B cell (primary cell): ENCODE measurements at regions not wholly inside any gene's neighbourhood (a gene's known extent, or its start where the extent isn't known, plus 50 kb on each side); places are given as distances from the start of the nearest gene placed in this dataset.

Experiments used
- ATAC-seq: fragments of 200-7000 bp; cut with Tn5 transposase; one replicate; pipeline ENCODE4 v1.10.0; 2021; ENCODE audit warnings: low read depth, mild to moderate bottlenecking, moderate number of reproducible peaks, moderate library complexity
- CTCF ChIA-PET: fragments of 350-600 bp; sonication (Branson Sonifier 250); formaldehyde crosslinking; loops from one replicate; lab custom pipeline; 2021; ENCODE audit warnings: antibody characterized with exemption, inconsistent platforms; lab: Charles Lee
- POLR2A ChIA-PET: fragments of 350-600 bp; sonication (Branson Sonifier 250); formaldehyde crosslinking; loops from one replicate; lab custom pipeline; 2021; ENCODE audit warnings: antibody characterized with exemption; lab: Charles Lee
- DNase-seq: peaks from one replicate; pipeline ENCODE4 v3.0.0; 2013
- H2AFZ ChIP-seq: 2 replicates; pipeline ENCODE4 v1.6.1; 2012; ENCODE audit warnings: mild to moderate bottlenecking, low read depth, low read length; ENCODE audit not compliant: insufficient read depth, poor library complexity, severe bottlenecking
- H3K27ac ChIP-seq, 2 donors: 1 replicate in 1 of 2; 2 replicates in 1 of 2; pipeline ENCODE4 v1.5.1; 2012 to 2013; ENCODE audit warnings: low read length in 2 of 2, mild to moderate bottlenecking in 2 of 2, moderate library complexity in 1 of 2
- H3K27me3 ChIP-seq, 4 experiments: fragments of 200-600 bp in 1 of 4; sonication (generic) in 1 of 4; replicated peaks in 1 of 4; 1 replicate in 2 of 4; 2 replicates in 2 of 4; pipeline versions ENCODE4 v1.6.1 to v1.7.0; 2013 to 2016; ENCODE audit warnings: low read length in 3 of 4, mild to moderate bottlenecking in 2 of 4, mixed read lengths in 1 of 4, moderate library complexity in 1 of 4; ENCODE audit not compliant: insufficient read depth in 4 of 4, control insufficient read depth in 3 of 4; ENCODE audit errors: control extremely low read depth in 1 of 4
- H3K36me3 ChIP-seq, 2 experiments: replicated peaks in 1 of 2; 1 replicate in 1 of 2; 2 replicates in 1 of 2; pipeline versions ENCODE4 v1.6.1 to v1.7.1; 2013; ENCODE audit warnings: low read length in 1 of 2; ENCODE audit not compliant: insufficient read depth in 2 of 2, control insufficient read depth in 1 of 2; ENCODE audit errors: control extremely low read depth in 1 of 2, extremely low read depth in 1 of 2
- H3K4me1 ChIP-seq, 2 donors: fragments of 200-600 bp in 1 of 2; sonication (generic) in 1 of 2; 1 replicate in 1 of 2; 2 replicates in 1 of 2; pipeline versions ENCODE4 v1.5.1 to v1.6.1; 2013 to 2017; ENCODE audit warnings: low read length in 2 of 2; ENCODE audit not compliant: control insufficient read depth in 2 of 2, insufficient read depth in 2 of 2
- H3K4me2 ChIP-seq: replicated peaks from 2 replicates; pipeline ENCODE3; 2012; ENCODE audit warnings: mild to moderate bottlenecking, low read depth, low read length; ENCODE audit not compliant: poor library complexity, severe bottlenecking
- H3K4me3 ChIP-seq, 5 experiments: fragments of 200-600 bp in 1 of 5; sonication (generic) in 1 of 5; 1 replicate in 3 of 5; 2 replicates in 2 of 5; pipeline versions ENCODE4 v1.5.1 to v1.7.0; 2011 to 2016; ENCODE audit warnings: low read length in 4 of 5, mild to moderate bottlenecking in 4 of 5, low read depth in 2 of 5, control low read depth in 1 of 5, moderate library complexity in 1 of 5; ENCODE audit not compliant: insufficient read depth in 1 of 5; ENCODE audit errors: control extremely low read depth in 1 of 5, extremely low read depth in 1 of 5
- H3K79me2 ChIP-seq: fragments of 200-600 bp; sonication (generic); one replicate; pipeline ENCODE4 v1.6.0; 2016; ENCODE audit warnings: low read length; ENCODE audit not compliant: control insufficient read depth, insufficient read depth
- H3K9ac ChIP-seq: fragments of 200-600 bp; sonication (generic); 2 replicates; pipeline ENCODE4 v1.6.1; 2017; ENCODE audit warnings: mild to moderate bottlenecking, low read length, moderate library complexity
- H3K9me3 ChIP-seq, 3 donors: one replicate each; pipeline versions ENCODE4 v1.6.1 to v1.7.1; 2013; ENCODE audit warnings: low read length in 2 of 3; ENCODE audit not compliant: control insufficient read depth in 2 of 3, insufficient read depth in 1 of 3; ENCODE audit errors: control extremely low read depth in 1 of 3
- H4K20me1 ChIP-seq: 2 replicates; pipeline ENCODE4 v1.6.0; 2012; ENCODE audit warnings: mild to moderate bottlenecking, low read length; ENCODE audit not compliant: insufficient read depth, control insufficient read depth, poor library complexity, severe bottlenecking
- H3K27ac Mint-ChIP-seq: one replicate; pipeline ENCODE4 v1.8.0; 2021; ENCODE audit warnings: mixed read lengths
- H3K27me3 Mint-ChIP-seq: one replicate; pipeline ENCODE4 v1.8.0; 2021; ENCODE audit warnings: mixed read lengths
- H3K4me1 Mint-ChIP-seq: one replicate; pipeline ENCODE4 v1.8.0; 2021; ENCODE audit warnings: mixed read lengths
- H3K4me3 Mint-ChIP-seq: one replicate; pipeline ENCODE4 v1.8.0; 2021; ENCODE audit warnings: mixed read lengths
- H3K9me3 Mint-ChIP-seq: one replicate; pipeline ENCODE4 v1.8.0; 2022; ENCODE audit warnings: mixed read lengths; ENCODE audit not compliant: insufficient read depth
- EZH2 ChIP-seq: IDR thresholded peaks from 2 replicates; pipeline ENCODE4 v1.6.1; 2012; ENCODE audit warnings: borderline replicate concordance, low read depth, mild to moderate bottlenecking, moderate library complexity, low read length; ENCODE audit not compliant: insufficient read depth, poor library complexity, severe bottlenecking
- WGBS: methylation state at CpG from one replicate; pipeline ENCODE4 v1.1.5; 2013; ENCODE audit warnings: missing lambda C conversion rate; ENCODE audit not compliant: insufficient coverage; 5-methylcytosine and 5-hydroxymethylcytosine counted together
- intact Hi-C: fragments of 100-400 bp; cut with micrococcal nuclease; formaldehyde crosslinking; loops from one replicate; pipeline ENCODE4 v1.10.0; 2022
- TF ChIP-seq, protein P1 (sequence below): fragments of 200-600 bp; IDR thresholded peaks from one replicate; pipeline ENCODE4 v1.8.0; 2022; ENCODE audit warnings: antibody characterized with exemption, mild to moderate bottlenecking

DNA sequence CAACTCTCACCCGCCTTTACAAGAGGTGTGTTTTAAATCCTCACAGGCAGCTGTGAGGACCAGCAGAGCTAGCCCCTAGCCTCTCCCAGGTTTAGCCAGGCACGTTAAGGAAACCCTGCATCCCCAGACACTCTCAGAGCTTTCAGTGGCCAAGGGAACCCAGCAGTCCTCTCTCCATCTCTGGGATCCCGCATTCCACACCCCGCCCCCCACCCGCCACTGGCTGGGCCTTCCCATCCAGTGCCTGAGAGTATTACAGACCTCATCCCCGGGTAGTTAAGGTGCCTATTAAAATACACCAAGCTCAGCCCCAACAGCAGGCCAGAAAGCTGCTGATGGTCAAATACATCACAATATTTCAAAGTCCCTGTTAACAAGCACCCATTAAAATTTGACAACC lies 256.2 kb downstream of the BCOR start:
- Mint-ChIP-seq H3K4me3 (no peak overlapping the region), H3K27me3 (peaks cover 18% of the 10 kb centered on the region), H3K9me3 (no peaks in the 10 kb centered on the region), H3K27ac (no peak overlapping the region), H3K4me1 (no peaks in the 10 kb centered on the region)
- ATAC-seq: no peak
- H3K79me2 ChIP-seq: no peaks in the 10 kb centered on the region
- H3K9me3 ChIP-seq: no peaks in the 10 kb centered on the region
- H3K9ac ChIP-seq: no peak overlapping the region
- H4K20me1 ChIP-seq: no peaks in the 10 kb centered on the region
- TF ChIP-seq, protein P1, sequence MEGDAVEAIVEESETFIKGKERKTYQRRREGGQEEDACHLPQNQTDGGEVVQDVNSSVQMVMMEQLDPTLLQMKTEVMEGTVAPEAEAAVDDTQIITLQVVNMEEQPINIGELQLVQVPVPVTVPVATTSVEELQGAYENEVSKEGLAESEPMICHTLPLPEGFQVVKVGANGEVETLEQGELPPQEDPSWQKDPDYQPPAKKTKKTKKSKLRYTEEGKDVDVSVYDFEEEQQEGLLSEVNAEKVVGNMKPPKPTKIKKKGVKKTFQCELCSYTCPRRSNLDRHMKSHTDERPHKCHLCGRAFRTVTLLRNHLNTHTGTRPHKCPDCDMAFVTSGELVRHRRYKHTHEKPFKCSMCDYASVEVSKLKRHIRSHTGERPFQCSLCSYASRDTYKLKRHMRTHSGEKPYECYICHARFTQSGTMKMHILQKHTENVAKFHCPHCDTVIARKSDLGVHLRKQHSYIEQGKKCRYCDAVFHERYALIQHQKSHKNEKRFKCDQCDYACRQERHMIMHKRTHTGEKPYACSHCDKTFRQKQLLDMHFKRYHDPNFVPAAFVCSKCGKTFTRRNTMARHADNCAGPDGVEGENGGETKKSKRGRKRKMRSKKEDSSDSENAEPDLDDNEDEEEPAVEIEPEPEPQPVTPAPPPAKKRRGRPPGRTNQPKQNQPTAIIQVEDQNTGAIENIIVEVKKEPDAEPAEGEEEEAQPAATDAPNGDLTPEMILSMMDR: no peak
- TF ChIP-seq EZH2: no peak
- H3K27me3 ChIP-seq: peaks cover 0 to 7% (median 0%) of the 10 kb centered on the region in 4 experiments
- intact Hi-C loops: no loop called here
- WGBS: 89% methylated on average over 3 of the region's 6 CpGs
- no peaks in the 10 kb centered on the region for H3K36me3 ChIP-seq
- no peak for DNase-seq
- ChIA-PET POLR2A (no interaction called here), CTCF (no interaction called here)
- no peak overlapping the region for H3K4me3 ChIP-seq
- H3K4me1 ChIP-seq: no peaks in the 10 kb centered on the region
- no peak overlapping the region for H2AFZ ChIP-seq
- no peak overlapping the region for H3K4me2 ChIP-seq
- no peak overlapping the region for H3K27ac ChIP-seq

DNA sequence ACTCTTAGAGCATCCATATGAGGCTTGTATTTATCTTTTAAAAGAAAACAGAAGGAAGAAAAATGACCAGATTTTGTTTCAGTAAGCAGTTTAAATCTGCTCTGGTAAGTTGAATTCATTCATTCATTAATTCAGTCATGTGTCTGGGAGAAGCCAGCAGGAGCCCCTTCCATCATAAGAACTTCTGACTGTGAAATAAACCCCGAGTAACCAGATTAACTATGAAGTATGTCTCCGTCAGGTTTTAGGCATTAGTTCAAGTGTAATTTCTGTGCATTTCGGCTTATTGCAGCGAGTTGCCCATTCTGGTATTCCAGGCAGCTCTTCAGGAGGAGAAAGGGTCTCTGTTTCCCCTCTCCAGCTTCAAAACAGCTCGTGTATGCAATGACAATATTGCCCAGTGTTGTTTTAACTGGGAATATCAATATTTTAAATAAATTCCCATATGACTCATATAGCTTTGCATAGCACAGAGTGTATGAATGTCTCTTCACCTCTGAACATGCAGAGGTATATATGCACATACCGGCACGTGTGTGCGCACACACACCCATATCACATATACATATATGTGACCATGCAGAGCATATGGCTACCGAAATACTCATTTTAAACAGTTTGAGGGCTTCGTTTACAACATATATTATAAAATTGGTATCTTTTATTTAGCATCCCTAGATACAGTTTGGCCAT lies 255.3 kb downstream of the BCOR start:
- WGBS: 100% methylated on average over 1 of the region's 10 CpGs
- Mint-ChIP-seq H3K9me3 (no peaks in the 10 kb centered on the region), H3K27ac (no peak overlapping the region), H3K27me3 (peaks cover 15% of the 10 kb centered on the region), H3K4me3 (no peak overlapping the region), H3K4me1 (no peaks in the 10 kb centered on the region)
- ChIA-PET CTCF (no interaction called here), POLR2A (no interaction called here)
- TF ChIP-seq EZH2: no peak
- TF ChIP-seq, protein P1: no peak
- Histone ChIP-seq H4K20me1 (no peaks in the 10 kb centered on the region), H3K27ac (no peak overlapping the region), H3K9ac (no peak overlapping the region), H3K4me3 (no peak overlapping the region), H3K4me1 (no peaks in the 10 kb centered on the region), H3K4me2 (no peak overlapping the region), H3K9me3 (no peaks in the 10 kb centered on the region), H3K36me3 (no peaks in the 10 kb centered on the region), H2AFZ (no peak overlapping the region), H3K27me3 (peaks cover 0 to 6% (median 0%) of the 10 kb centered on the region in 4 experiments), H3K79me2 (no peaks in the 10 kb centered on the region)
- ATAC-seq: no peak
- DNase-seq: no peak
- intact Hi-C loops: no loop called here
